MCF 10A (cell line): ENCODE measurements at regions not wholly inside any gene's neighbourhood (a gene's known extent, or its start where the extent isn't known, plus 50 kb on each side); places are given as distances from the start of the nearest gene placed in this dataset.

Source experiments
- BruUV-seq: library from RNA; stranded (reverse); fragments of 400-500 nt; replicated peaks from 2 replicates; lab custom pipeline; 2021; lab: Mats Ljungman, UMichigan
- CTCF ChIA-PET: fragments of 300-600 bp; sonication (Branson Sonifier 250); formaldehyde crosslinking; extraction: SDS; loops from one replicate; lab custom pipeline; 2021; ENCODE audit warnings: antibody characterized with exemption, inconsistent platforms; lab: Yijun Ruan, JAX
- POLR2A ChIA-PET: fragments of 300-600, 350-650 bp; sonication (Branson Sonifier 250); formaldehyde crosslinking; extraction: SDS; loops from one replicate; lab custom pipeline; 2020; ENCODE audit warnings: antibody characterized with exemption, inconsistent platforms; lab: Yijun Ruan, JAX
- DNase-seq: peaks from one replicate; pipeline ENCODE4 v3.0.0-alpha.2; 2018; ENCODE audit not compliant: unreplicated experiment
- H3K27ac Mint-ChIP-seq: one replicate; pipeline ENCODE4 v1.8.0; 2022; ENCODE audit warnings: mild to moderate bottlenecking, low read depth, mixed read lengths; ENCODE audit not compliant: unreplicated experiment
- H3K27me3 Mint-ChIP-seq: one replicate; pipeline ENCODE4 v1.8.0; 2022; ENCODE audit warnings: mixed read lengths; ENCODE audit not compliant: insufficient read depth, unreplicated experiment
- H3K36me3 Mint-ChIP-seq: one replicate; pipeline ENCODE4 v1.8.0; 2022; ENCODE audit warnings: mild to moderate bottlenecking, moderate library complexity, mixed read lengths; ENCODE audit not compliant: insufficient read depth, unreplicated experiment
- H3K4me1 Mint-ChIP-seq: one replicate; pipeline ENCODE4 v1.8.0; 2022; ENCODE audit warnings: mixed read lengths; ENCODE audit not compliant: insufficient read depth, unreplicated experiment
- H3K4me3 Mint-ChIP-seq: one replicate; pipeline ENCODE4 v1.8.0; 2022; ENCODE audit warnings: mild to moderate bottlenecking, moderate library complexity, mixed read lengths; ENCODE audit not compliant: unreplicated experiment
- H3K9me3 Mint-ChIP-seq: one replicate; pipeline ENCODE4 v1.8.0; 2022; ENCODE audit warnings: mixed read lengths; ENCODE audit not compliant: unreplicated experiment
- CTCF ChIP-seq: fragments of 200-600 bp; IDR thresholded peaks from one replicate; pipeline ENCODE4 v1.8.0; 2022; ENCODE audit warnings: antibody characterized with exemption, mild to moderate bottlenecking; ENCODE audit not compliant: unreplicated experiment
- intact Hi-C: fragments of 100-400 bp; cut with micrococcal nuclease; formaldehyde crosslinking; loops from 2 replicates; pipeline ENCODE4 v1.14.1; 2022

- ChIA-PET CTCF (no interaction called here), POLR2A (no interaction called here)
- Mint-ChIP-seq H3K9me3 (no peaks in the 10 kb centered on the region), H3K27ac (no peak overlapping the region), H3K4me3 (no peak overlapping the region), H3K36me3 (no peaks in the 10 kb centered on the region), H3K4me1 (no peaks in the 10 kb centered on the region), H3K27me3 (no peaks in the 10 kb centered on the region)
- no TSS peak for BruUV-seq
- TF ChIP-seq CTCF = no peak
- DNase-seq = no peak
- intact Hi-C loops = no loop called here
Observed at GRCh38 chr1:82195245-82195644, 394.5 kb downstream of the ADGRL2 start.

- intact Hi-C loops = no loop called here
- BruUV-seq = no TSS peak
- no peak overlapping the region for H3K4me3 Mint-ChIP-seq
- H3K27me3 Mint-ChIP-seq = no peaks in the 10 kb centered on the region
- peaks cover 6% of the 10 kb centered on the region for H3K4me1 Mint-ChIP-seq
- ChIA-PET CTCF (no interaction called here), POLR2A (interaction anchor here (2.0 kb wide), 1 partner anchor 40 kb away, joined by 5 read pairs; no protein-coding TSS in a partner anchor)
- H3K27ac Mint-ChIP-seq = no peak overlapping the region
- H3K9me3 Mint-ChIP-seq = no peaks in the 10 kb centered on the region
- DNase-seq = no peak
- no peaks in the 10 kb centered on the region for H3K36me3 Mint-ChIP-seq
- TF ChIP-seq CTCF = no peak
Observed at GRCh38 chr1:82185084-82185483, 384.4 kb downstream of the ADGRL2 start.

GRCh38 chr1:82181846-82182245 lies 381.1 kb downstream of the ADGRL2 start:
- intact Hi-C loops = no loop called here
- Mint-ChIP-seq H3K27ac (no peak overlapping the region), H3K36me3 (no peaks in the 10 kb centered on the region), H3K9me3 (no peaks in the 10 kb centered on the region), H3K4me1 (peaks cover 12% of the 10 kb centered on the region), H3K4me3 (no peak overlapping the region), H3K27me3 (no peaks in the 10 kb centered on the region)
- POLR2A ChIA-PET = no interaction called here
- no TSS peak for BruUV-seq
- TF ChIP-seq CTCF = no peak
- DNase-seq = no peak
- CTCF ChIA-PET = no interaction called here

DNA sequence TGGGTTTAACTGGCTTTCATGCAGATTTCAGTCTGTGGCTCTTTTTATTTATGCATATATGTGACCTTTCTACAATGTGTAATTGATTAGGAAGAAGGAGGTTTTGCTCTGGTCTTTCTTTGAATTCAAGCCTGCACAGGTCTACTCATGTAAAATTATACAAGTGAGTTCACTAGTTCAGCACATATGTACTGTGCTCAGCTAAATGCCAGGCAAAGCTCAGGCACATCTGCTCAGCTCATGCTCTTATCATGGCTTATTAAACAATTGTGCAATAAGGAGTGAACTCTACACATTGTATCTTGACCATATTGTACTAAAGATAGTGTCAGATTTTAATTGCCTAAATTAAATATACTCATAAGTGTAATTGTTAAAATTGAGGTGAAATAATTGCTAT lies 378.4 kb downstream of the ADGRL2 start:
- DNase-seq = no peak
- Mint-ChIP-seq H3K4me1 (peaks cover 6% of the 10 kb centered on the region), H3K27ac (no peak overlapping the region), H3K36me3 (no peaks in the 10 kb centered on the region), H3K4me3 (no peak overlapping the region), H3K27me3 (no peaks in the 10 kb centered on the region), H3K9me3 (no peaks in the 10 kb centered on the region)
- ChIA-PET CTCF (no interaction called here), POLR2A (no interaction called here)
- no TSS peak for BruUV-seq
- TF ChIP-seq CTCF = no peak
- intact Hi-C loops = no loop called here
